Large intestine (tissue), 3 donors: ENCODE measurements at regions not wholly inside any gene's neighbourhood (a gene's known extent, or its start where the extent isn't known, plus 50 kb on each side); places are given as distances from the start of the nearest gene placed in this dataset.

Experiments
- DNase-seq, 2 donors: peaks; one replicate each; pipeline versions ENCODE4 v3.0.0 to v3.0.0-alpha.2; 2013
- H3K27ac ChIP-seq: one replicate; pipeline ENCODE4 v1.5.1; 2013; ENCODE audit warnings: low read length
- H3K27me3 ChIP-seq: 2 replicates; pipeline ENCODE4 v1.6.1; 2013; ENCODE audit warnings: low read length; ENCODE audit not compliant: control insufficient read depth, insufficient read depth
- H3K36me3 ChIP-seq: 2 replicates; pipeline ENCODE4 v1.6.1; 2013; ENCODE audit warnings: low read length; ENCODE audit not compliant: control insufficient read depth, insufficient read depth
- H3K4me1 ChIP-seq: one replicate; pipeline ENCODE4 v1.6.1; 2013; ENCODE audit warnings: low read length; ENCODE audit not compliant: control insufficient read depth, insufficient read depth
- H3K4me3 ChIP-seq: one replicate; pipeline ENCODE4 v1.5.1; 2013; ENCODE audit warnings: low read length
- H3K9me3 ChIP-seq: one replicate; pipeline ENCODE4 v1.6.1; 2013; ENCODE audit warnings: mild to moderate bottlenecking, low read depth, low read length, moderate library complexity; ENCODE audit not compliant: control insufficient read depth
- WGBS: methylation state at CpG from one replicate; pipeline ENCODE4 v1.1.5; 2013; ENCODE audit warnings: low lambda C conversion rate; ENCODE audit not compliant: insufficient coverage; 5-methylcytosine and 5-hydroxymethylcytosine counted together

DNA sequence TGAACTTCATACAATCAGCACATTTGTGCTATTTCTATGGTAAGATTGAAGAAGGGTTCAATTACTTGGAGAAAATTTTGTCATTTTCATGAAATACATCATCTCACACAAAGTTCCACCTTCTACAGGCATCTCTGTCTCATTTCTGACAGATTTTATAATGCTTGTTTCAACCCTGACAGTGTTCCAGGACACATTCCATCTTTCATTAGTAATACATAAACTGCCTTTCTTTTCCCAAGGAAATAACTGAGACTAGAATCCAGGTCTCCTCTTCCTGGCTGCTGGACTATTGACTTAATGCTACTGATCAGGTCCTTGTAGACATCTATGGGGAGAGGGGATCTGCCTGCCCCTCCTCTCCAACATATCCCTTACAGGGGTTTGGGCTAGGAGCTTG is 70.1 kb upstream of the PLPP4 start:
- no peaks in the 10 kb centered on the region for H3K4me1 ChIP-seq
- no peaks in the 10 kb centered on the region for H3K9me3 ChIP-seq
- peaks cover 4% of the 10 kb centered on the region for H3K27me3 ChIP-seq
- H3K36me3 ChIP-seq = no peaks in the 10 kb centered on the region
- no peak overlapping the region for H3K27ac ChIP-seq
- H3K4me3 ChIP-seq = no peak overlapping the region
- DNase-seq = no peak

DNA sequence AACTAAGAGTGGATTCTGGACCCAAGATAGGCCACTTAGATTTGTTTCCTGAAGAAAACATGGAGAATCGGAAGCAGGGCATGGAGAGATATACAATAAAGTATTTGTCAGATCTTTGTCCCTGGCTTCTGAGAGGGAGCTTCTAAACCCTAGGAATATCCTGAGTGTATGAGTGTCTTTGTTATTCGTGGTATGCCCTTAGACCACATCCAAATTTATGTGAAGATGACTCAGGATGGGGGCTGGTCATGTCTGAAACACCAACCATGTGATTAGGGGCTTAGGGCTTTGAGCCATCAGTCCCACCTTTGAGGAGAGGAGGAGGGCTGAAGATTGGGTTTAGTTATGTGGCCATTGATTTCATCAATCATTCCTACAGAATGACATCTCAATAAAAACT is 69.7 kb upstream of the PLPP4 start:
- no CpG with 5 or more reads among the region's 2 CpGs for WGBS

DNA sequence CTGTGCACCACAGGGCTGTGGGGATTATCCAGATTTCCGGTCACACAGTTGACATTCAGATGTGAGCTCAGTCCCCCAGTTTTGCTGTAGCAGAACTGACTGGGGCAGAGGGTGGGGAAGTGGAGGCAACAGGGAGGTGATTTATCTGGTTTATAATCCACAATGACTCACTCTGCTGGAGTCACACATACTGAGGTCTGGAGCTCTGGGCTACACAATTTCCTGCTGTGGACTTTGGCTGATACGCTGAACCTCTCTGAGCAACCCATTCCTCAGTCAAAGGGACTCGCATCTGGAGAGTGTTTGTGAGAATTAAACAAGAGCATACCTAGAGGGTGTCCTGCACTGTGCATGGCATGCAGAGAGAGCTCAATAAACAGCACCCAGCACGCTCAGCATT is 64.8 kb upstream of the PLPP4 start:
- no CpG with 5 or more reads among the region's 4 CpGs for WGBS
- no peaks in the 10 kb centered on the region for H3K4me1 ChIP-seq
- no peak overlapping the region for H3K4me3 ChIP-seq
- no peaks in the 10 kb centered on the region for H3K27me3 ChIP-seq
- H3K9me3 ChIP-seq = no peaks in the 10 kb centered on the region
- H3K36me3 ChIP-seq = no peaks in the 10 kb centered on the region
- DNase-seq = no peak
- no peak overlapping the region for H3K27ac ChIP-seq

More for the DNA sequence above, 69.7 kb upstream of the PLPP4 start:
- no peaks in the 10 kb centered on the region for H3K36me3 ChIP-seq
- no peak for DNase-seq
- no peak overlapping the region for H3K4me3 ChIP-seq
- H3K27ac ChIP-seq = no peak overlapping the region
- H3K27me3 ChIP-seq = peaks cover 4% of the 10 kb centered on the region
- H3K9me3 ChIP-seq = no peaks in the 10 kb centered on the region
- H3K4me1 ChIP-seq = no peaks in the 10 kb centered on the region

DNA sequence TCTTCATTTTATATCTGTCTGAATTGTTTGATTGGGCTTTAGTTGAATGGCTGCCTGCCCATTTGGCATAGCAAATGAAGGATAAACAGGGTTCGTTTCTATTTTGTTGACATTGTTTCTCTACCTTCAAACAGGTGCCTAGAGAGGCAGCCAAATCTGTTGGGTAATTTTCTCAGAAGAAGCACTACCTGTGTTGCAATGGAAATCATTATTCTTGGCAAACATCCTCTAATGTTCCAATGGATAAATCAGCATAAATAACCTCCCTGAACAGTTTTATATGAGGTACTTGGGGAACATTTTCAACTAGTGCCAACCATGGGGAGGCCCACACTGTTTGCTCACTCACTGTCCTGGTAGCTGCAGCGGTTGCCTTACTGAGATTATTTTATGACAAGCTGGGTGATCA is 64.4 kb upstream of the PLPP4 start:
- H3K36me3 ChIP-seq = no peaks in the 10 kb centered on the region
- no peak overlapping the region for H3K4me3 ChIP-seq
- H3K9me3 ChIP-seq = no peaks in the 10 kb centered on the region
- H3K27ac ChIP-seq = no peak overlapping the region
- no peaks in the 10 kb centered on the region for H3K4me1 ChIP-seq
- no CpG with 5 or more reads among the region's 2 CpGs for WGBS
- H3K27me3 ChIP-seq = no peaks in the 10 kb centered on the region
- DNase-seq = no peak

DNA sequence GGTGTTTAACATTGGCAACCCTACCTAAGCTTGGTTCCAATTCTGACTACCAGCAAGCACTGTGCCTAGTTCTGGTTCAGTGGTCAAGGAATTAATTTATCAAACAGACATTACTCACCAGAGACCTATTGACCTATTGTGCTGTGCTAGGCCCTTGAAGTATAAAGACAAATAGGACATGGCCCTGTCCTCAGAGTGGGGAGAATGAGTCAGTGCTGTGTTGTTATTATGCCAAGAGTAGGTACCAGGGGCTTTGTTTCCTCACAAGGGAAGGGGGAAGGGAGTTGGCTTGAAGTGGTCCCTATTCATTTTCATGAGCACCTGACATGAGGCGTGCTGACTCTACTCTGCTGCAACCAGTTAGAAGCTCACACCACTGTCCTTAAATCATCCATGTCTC is 62.6 kb upstream of the PLPP4 start:
- Histone ChIP-seq H3K36me3 (no peaks in the 10 kb centered on the region), H3K4me3 (no peak overlapping the region), H3K27ac (no peak overlapping the region), H3K4me1 (no peaks in the 10 kb centered on the region), H3K9me3 (no peaks in the 10 kb centered on the region), H3K27me3 (no peaks in the 10 kb centered on the region)
- no peak for DNase-seq
- no CpG with 5 or more reads among the region's 1 CpG for WGBS

DNA sequence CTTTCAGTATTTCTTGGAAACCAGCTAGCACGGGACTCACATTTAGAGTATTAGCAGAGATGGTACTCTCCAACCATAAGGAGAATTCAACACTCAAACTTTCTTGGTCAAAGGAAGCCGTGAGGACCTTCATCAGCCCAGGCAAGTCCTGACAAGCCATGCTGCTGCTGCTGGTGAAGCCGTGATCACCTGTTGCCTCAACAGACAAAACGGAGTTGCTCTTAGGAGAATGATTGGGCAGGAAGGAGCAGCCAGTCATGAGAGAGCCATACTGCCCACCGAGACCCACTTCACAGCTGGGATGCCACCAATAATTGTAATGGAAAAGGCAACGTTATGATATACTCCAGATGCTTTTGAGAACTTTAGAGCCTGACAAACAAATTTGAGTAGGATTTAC is 60.8 kb upstream of the PLPP4 start:
- Histone ChIP-seq H3K4me1 (no peaks in the 10 kb centered on the region), H3K27me3 (no peaks in the 10 kb centered on the region), H3K36me3 (no peaks in the 10 kb centered on the region), H3K9me3 (no peaks in the 10 kb centered on the region), H3K27ac (no peak overlapping the region), H3K4me3 (no peak overlapping the region)
- no CpG with 5 or more reads among the region's 6 CpGs for WGBS
- DNase-seq = no peak

DNA sequence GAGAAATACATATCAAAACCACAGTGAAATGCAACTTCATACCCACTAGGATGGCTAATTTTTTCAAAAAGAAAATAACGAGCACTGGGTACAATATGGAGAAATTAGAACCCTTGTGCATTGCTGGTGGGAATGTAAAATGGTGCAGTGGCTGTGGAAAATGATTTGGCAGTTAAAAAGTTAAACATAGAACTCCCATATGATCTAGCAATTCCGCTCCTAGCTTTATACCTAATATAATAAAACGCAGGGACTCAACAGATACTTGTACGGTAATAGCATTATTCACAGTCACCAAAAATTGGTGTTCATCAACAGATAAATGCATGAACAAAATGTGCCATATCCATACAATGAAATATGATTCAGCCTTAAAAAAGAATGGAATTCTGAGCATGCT is 58.8 kb upstream of the PLPP4 start:
- H3K9me3 ChIP-seq = no peaks in the 10 kb centered on the region
- no peak overlapping the region for H3K27ac ChIP-seq
- WGBS = 86% methylated on average over 1 of the region's 4 CpGs
- no peak for DNase-seq
- no peaks in the 10 kb centered on the region for H3K36me3 ChIP-seq
- no peaks in the 10 kb centered on the region for H3K27me3 ChIP-seq
- H3K4me3 ChIP-seq = no peak overlapping the region
- H3K4me1 ChIP-seq = no peaks in the 10 kb centered on the region

DNA sequence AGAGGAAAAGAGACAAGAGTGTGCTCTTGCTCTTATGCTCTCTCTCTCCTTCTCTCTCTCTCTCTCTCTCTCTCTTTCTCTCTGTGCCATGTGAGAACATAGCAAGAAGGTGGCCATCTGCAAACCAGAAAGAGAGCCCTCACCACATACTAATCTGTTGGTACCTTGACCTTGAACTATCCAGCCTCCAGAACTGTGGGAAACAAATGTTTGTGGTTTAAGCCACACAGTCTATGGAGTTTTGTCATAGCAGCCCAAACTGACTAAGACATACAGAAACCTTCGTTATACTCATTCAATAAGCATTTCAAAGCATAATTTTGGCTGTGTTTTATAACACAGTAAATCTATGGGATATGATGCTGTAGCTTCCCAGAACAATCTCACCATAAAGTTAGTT is 56.4 kb upstream of the PLPP4 start:
- H3K27me3 ChIP-seq = no peaks in the 10 kb centered on the region
- H3K27ac ChIP-seq = no peak overlapping the region
- no peak overlapping the region for H3K4me3 ChIP-seq
- H3K4me1 ChIP-seq = no peaks in the 10 kb centered on the region
- DNase-seq = no peak
- no peaks in the 10 kb centered on the region for H3K36me3 ChIP-seq
- WGBS = no CpG with 5 or more reads among the region's 1 CpG
- no peaks in the 10 kb centered on the region for H3K9me3 ChIP-seq

DNA sequence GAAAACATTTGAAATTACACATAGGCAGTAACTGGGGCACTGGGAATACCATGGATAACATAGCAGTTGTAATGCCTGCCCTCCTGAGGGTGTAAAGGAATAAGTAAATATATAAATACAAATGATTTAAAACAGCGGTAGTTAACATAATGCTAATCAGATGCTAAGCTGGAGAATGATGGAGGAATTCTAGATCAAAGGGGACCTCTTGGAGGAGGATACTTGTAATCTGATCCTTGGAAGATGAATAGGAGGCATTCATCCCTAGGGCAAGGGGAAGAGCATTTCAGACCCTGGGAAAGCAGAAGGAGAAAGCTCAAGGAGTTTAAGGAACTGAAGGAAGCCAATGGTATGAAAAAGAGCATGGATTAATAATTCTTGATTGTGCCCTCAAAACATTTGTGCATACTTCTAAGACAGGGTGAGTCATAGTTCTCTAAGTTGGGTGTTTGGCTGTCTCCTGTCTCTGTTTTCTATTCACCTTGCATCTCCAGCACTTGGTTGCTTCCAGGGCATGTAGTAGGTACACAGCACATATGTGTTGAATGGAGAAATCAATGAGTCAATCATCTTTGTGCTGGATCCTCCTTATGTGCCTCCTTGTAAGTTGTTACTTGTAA is 54.8 kb upstream of the PLPP4 start:
- no peak overlapping the region for H3K4me3 ChIP-seq
- H3K4me1 ChIP-seq = no peaks in the 10 kb centered on the region
- no peaks in the 10 kb centered on the region for H3K27me3 ChIP-seq
- no peaks in the 10 kb centered on the region for H3K36me3 ChIP-seq
- 100% methylated on average over 1 of the region's 1 CpG for WGBS
- H3K27ac ChIP-seq = no peak overlapping the region
- no peak for DNase-seq
- H3K9me3 ChIP-seq = no peaks in the 10 kb centered on the region

DNA sequence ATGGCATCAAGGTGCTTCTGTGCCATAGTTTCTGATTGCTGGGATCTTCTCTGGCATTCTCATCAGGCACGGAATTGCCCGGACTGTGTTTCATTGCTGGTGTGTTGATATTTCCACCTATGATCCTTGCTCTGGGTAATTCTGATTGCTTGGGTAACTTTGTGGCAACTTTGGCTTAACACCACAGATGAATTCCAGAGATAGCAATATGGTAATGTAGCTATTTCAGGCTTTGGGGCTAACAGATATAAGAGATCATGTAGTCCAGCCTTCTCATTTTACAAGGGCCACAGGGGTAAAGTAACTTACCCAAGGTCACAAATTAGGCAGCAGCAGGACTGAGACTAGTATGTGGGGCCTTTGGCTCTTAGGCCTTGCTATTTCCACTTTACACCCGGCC is 53.9 kb upstream of the PLPP4 start:
- H3K4me1 ChIP-seq = no peaks in the 10 kb centered on the region
- DNase-seq = no peak
- no peaks in the 10 kb centered on the region for H3K9me3 ChIP-seq
- no peak overlapping the region for H3K4me3 ChIP-seq
- no peaks in the 10 kb centered on the region for H3K36me3 ChIP-seq
- H3K27ac ChIP-seq = no peak overlapping the region
- H3K27me3 ChIP-seq = no peaks in the 10 kb centered on the region
- WGBS = no CpG with 5 or more reads among the region's 3 CpGs

DNA sequence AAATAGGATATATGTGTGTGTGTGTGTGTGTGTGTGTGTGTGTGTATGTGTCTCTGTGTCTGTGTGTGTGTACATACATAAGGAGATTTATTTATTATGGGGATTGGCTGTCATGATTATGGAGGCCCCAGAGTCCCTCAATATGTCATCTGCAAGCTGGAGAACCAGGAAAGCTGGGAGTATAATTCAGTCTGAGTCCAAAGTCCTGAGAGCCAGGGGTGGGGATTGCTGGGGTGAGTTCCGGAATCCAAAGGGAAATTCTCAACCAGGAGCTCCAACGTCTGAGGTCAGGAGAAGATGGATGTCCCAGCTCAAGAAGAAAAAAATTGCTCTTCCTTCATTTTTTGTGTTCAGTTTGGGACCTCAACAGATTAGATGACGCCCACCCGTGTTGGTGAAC is 50.7 kb upstream of the PLPP4 start:
- Histone ChIP-seq H3K9me3 (no peaks in the 10 kb centered on the region), H3K4me1 (no peaks in the 10 kb centered on the region), H3K27me3 (no peaks in the 10 kb centered on the region), H3K4me3 (no peak overlapping the region), H3K36me3 (no peaks in the 10 kb centered on the region), H3K27ac (no peak overlapping the region)
- peak in 1 of 2 donors; percentile 60 for DNase-seq
- WGBS = no CpG with 5 or more reads among the region's 4 CpGs
